ENCODE measurements at regions not wholly inside any gene's neighbourhood (a gene's known extent, or its start where the extent isn't known, plus 50 kb on each side); places are given as distances from the start of the nearest gene placed in this dataset.

- Histone ChIP-seq H2AFZ (ENCODE audit: low read depth, low read length) (no peak overlapping the region), H4K20me1 (replicated peaks; ENCODE audit: control insufficient read depth, extremely low read depth, insufficient read depth, low read length) (no peaks in the 10 kb centered on the region), H3K36me3 (ENCODE audit: control insufficient read depth in 2 of 2, extremely low read depth in 1 of 2, insufficient read depth in 2 of 2, low read length in 2 of 2) (no peaks in the 10 kb centered on the region), H3K9me3 (replicated peaks; ENCODE audit: control insufficient read depth, insufficient read depth, low read length) (no peaks in the 10 kb centered on the region), H3K27ac (ENCODE audit: insufficient read depth, low read depth, low read length) (no peak overlapping the region), H3K27me3 (ENCODE audit: control insufficient read depth in 2 of 2, insufficient read depth in 2 of 2, low read length in 2 of 2) (no peaks in the 10 kb centered on the region), H3K79me2 (ENCODE audit: control insufficient read depth, insufficient read depth, low read length) (no peaks in the 10 kb centered on the region), H3K9ac (replicated peaks; ENCODE audit: extremely low read depth, insufficient read depth, low read length) (no peak overlapping the region), H3K9me1 (replicated peaks; ENCODE audit: control insufficient read depth, extremely low read depth, insufficient read depth, low read length) (no peaks in the 10 kb centered on the region), H3K4me1 (ENCODE audit: control insufficient read depth, extremely low read depth, insufficient read depth, low read length) (no peaks in the 10 kb centered on the region), H3K4me2 (ENCODE audit: insufficient read depth, low read length) (no peak overlapping the region), H3K4me3 (replicated peaks in 1 of 3; ENCODE audit: insufficient read depth in 1 of 3, low read depth in 1 of 3, low read length in 3 of 3) (no peak overlapping the region)
- TF ChIP-seq EZH2 (IDR thresholded peaks at IDR 0.05; ENCODE audit: borderline replicate concordance, low read depth, low read length, severe bottlenecking) (no peak), GATA2 (IDR thresholded peaks at IDR 0.05; ENCODE audit: insufficient read depth, insufficient read length, low read depth, low read length) (no peak), JUN (IDR thresholded peaks at IDR 0.05; ENCODE audit: borderline replicate concordance, insufficient read depth, insufficient read length, low read depth) (no peak), MYC (IDR thresholded peaks at IDR 0.05; ENCODE audit: low read depth, low read length) (no peak), FOS (IDR thresholded peaks at IDR 0.05; ENCODE audit: borderline replicate concordance, insufficient read depth, low read length) (no peak), POLR2A (IDR thresholded peaks at IDR 0.05; ENCODE audit: low read depth, low read length) (no peak), POLR2AphosphoS5 (IDR thresholded peaks at IDR 0.05; ENCODE audit: insufficient read depth, low read depth, low read length) (no peak)
- TF ChIP-seq, protein P1, sequence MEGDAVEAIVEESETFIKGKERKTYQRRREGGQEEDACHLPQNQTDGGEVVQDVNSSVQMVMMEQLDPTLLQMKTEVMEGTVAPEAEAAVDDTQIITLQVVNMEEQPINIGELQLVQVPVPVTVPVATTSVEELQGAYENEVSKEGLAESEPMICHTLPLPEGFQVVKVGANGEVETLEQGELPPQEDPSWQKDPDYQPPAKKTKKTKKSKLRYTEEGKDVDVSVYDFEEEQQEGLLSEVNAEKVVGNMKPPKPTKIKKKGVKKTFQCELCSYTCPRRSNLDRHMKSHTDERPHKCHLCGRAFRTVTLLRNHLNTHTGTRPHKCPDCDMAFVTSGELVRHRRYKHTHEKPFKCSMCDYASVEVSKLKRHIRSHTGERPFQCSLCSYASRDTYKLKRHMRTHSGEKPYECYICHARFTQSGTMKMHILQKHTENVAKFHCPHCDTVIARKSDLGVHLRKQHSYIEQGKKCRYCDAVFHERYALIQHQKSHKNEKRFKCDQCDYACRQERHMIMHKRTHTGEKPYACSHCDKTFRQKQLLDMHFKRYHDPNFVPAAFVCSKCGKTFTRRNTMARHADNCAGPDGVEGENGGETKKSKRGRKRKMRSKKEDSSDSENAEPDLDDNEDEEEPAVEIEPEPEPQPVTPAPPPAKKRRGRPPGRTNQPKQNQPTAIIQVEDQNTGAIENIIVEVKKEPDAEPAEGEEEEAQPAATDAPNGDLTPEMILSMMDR (IDR thresholded peaks at IDR 0.05; ENCODE audit: extremely low read depth in 1 of 2, insufficient read depth in 1 of 2, low read depth in 1 of 2, low read length in 2 of 2), result no peak
- TF ChIP-seq, protein P2, sequence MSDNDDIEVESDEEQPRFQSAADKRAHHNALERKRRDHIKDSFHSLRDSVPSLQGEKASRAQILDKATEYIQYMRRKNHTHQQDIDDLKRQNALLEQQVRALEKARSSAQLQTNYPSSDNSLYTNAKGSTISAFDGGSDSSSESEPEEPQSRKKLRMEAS (IDR thresholded peaks at IDR 0.05; ENCODE audit: insufficient read depth, insufficient read length), result no peak
- dilution Hi-C loops (cut with MboI; ENCODE audit: extremely low pct_ligation_motif_present, low sequenced_read_pairs), result no loop called here
- FAIRE-seq (no peak), DNase-seq (ENCODE audit: low read depth, low spot score) (no peak)
- no TSS peak for BruUV-seq (replicated peaks)
- ChIA-PET CTCF (no interaction called here), POLR2A (no interaction called here)
- intact Hi-C loops (cut with micrococcal nuclease), result no loop called here
Observed at GRCh38 chr10:123309731-123310130, 155.5 kb downstream of the BUB3 start.
